ENCODE measurements at regions not wholly inside any gene's neighbourhood (a gene's known extent, or its start where the extent isn't known, plus 50 kb on each side); places are given as distances from the start of the nearest gene placed in this dataset.

GRCh38 chr13:74562381-74562780 lies 428.2 kb upstream of the KLF12 start:
- 96 to 100% methylated on average over 1 of the region's 1 CpG for WGBS, 2 donors
- Histone ChIP-seq H3K27ac (no peak overlapping the region), H3K4me3 (replicated peaks in 1 of 3) (no peak overlapping the region), H3K4me1 (no peaks in the 10 kb centered on the region), H3K27me3 (no peaks in the 10 kb centered on the region), H3K36me3 (no peaks in the 10 kb centered on the region), H3K9me3 (no peaks in the 10 kb centered on the region)
- TF ChIP-seq CTCF (IDR thresholded peaks at IDR 0.05) (no peak), POLR2A (IDR thresholded peaks at IDR 0.05) (no peak)
- no peak for DNase-seq
- intact Hi-C loops (cut with DNase I) = no loop called here

- H3K27ac ChIP-seq = no peak overlapping the region
- no peaks in the 10 kb centered on the region for H3K27me3 ChIP-seq
- H3K4me3 ChIP-seq (replicated peaks in 1 of 3) = no peak overlapping the region
- DNase-seq = no peak
- H3K4me1 ChIP-seq = no peaks in the 10 kb centered on the region
- TF ChIP-seq POLR2A (IDR thresholded peaks at IDR 0.05) = no peak
- no peak for TF ChIP-seq CTCF (IDR thresholded peaks at IDR 0.05)
- intact Hi-C loops (cut with DNase I) = no loop called here
- no peaks in the 10 kb centered on the region for H3K36me3 ChIP-seq
- H3K9me3 ChIP-seq = no peaks in the 10 kb centered on the region
Measured at GRCh38 chr13:74561155-74561554, 427.0 kb upstream of the KLF12 start.

- Histone ChIP-seq H3K9me3 (no peaks in the 10 kb centered on the region), H3K4me3 (replicated peaks in 1 of 3) (no peak overlapping the region), H3K36me3 (no peaks in the 10 kb centered on the region), H3K4me1 (no peaks in the 10 kb centered on the region), H3K27me3 (no peaks in the 10 kb centered on the region), H3K27ac (no peak overlapping the region)
- WGBS, 2 donors = 51 to 60% methylated on average over 4 of the region's 4 CpGs
- intact Hi-C loops (cut with DNase I) = no loop called here
- no peak for DNase-seq
- TF ChIP-seq POLR2A (IDR thresholded peaks at IDR 0.05) (no peak), CTCF (IDR thresholded peaks at IDR 0.05) (no peak)
Measured at GRCh38 chr13:74560325-74560724, 426.1 kb upstream of the KLF12 start.

GRCh38 chr13:74557870-74558269 lies 423.7 kb upstream of the KLF12 start:
- Histone ChIP-seq H3K36me3 (no peaks in the 10 kb centered on the region), H3K27ac (no peak overlapping the region), H3K4me1 (no peaks in the 10 kb centered on the region), H3K4me3 (replicated peaks in 1 of 3) (no peak overlapping the region), H3K9me3 (no peaks in the 10 kb centered on the region), H3K27me3 (no peaks in the 10 kb centered on the region)
- TF ChIP-seq POLR2A (IDR thresholded peaks at IDR 0.05) (no peak), CTCF (IDR thresholded peaks at IDR 0.05) (no peak)
- DNase-seq = no peak
- 93 to 100% methylated on average over 1 of the region's 1 CpG for WGBS, 2 donors
- intact Hi-C loops (cut with DNase I) = no loop called here

GRCh38 chr13:74555651-74556420 lies 421.6 kb upstream of the KLF12 start:
- no peak for DNase-seq
- Histone ChIP-seq H3K4me1 (no peaks in the 10 kb centered on the region), H3K4me3 (replicated peaks in 1 of 3) (no peak overlapping the region), H3K36me3 (no peaks in the 10 kb centered on the region), H3K27me3 (no peaks in the 10 kb centered on the region), H3K9me3 (no peaks in the 10 kb centered on the region), H3K27ac (no peak overlapping the region)
- 74 to 78% methylated on average over 9 of the region's 9 CpGs for WGBS, 2 donors
- intact Hi-C loops (cut with DNase I) = no loop called here
- no peak for TF ChIP-seq POLR2A (IDR thresholded peaks at IDR 0.05)
- TF ChIP-seq CTCF (IDR thresholded peaks at IDR 0.05) = no peak
